BJ (cell line): ENCODE measurements at regions not wholly inside any gene's neighbourhood (a gene's known extent, or its start where the extent isn't known, plus 50 kb on each side); places are given as distances from the start of the nearest gene placed in this dataset.
A peak's percentile ranks its signal among the peaks of the same experiment; 100 is the strongest.
"Not testable (repeated sequence)": the region's sequence is repeated elsewhere in the genome, so short reads cannot be mapped to it uniquely, and the experiment has no call there.

ENCODE experiments used
- CTCF ChIA-PET: fragments of 350-600 bp; formaldehyde crosslinking; extraction: SDS; loops from one replicate; lab custom pipeline; 2021; ENCODE audit warnings: antibody characterized with exemption, inconsistent platforms; lab: Yijun Ruan, JAX
- POLR2A ChIA-PET: fragments of 300-600 bp; sonication (Branson Sonifier 250); formaldehyde crosslinking; extraction: SDS; loops from one replicate; lab custom pipeline; 2021; ENCODE audit warnings: antibody characterized with exemption; lab: Charles Lee
- DNase-seq: peaks from one replicate; pipeline ENCODE4 v3.0.0-alpha.2; 2011; ENCODE audit warnings: low read depth
- H3K27me3 ChIP-seq: 2 replicates; pipeline ENCODE4 v1.6.0; 2011; ENCODE audit warnings: low read length; ENCODE audit not compliant: control insufficient read depth, insufficient read depth
- H3K36me3 ChIP-seq: 2 replicates; pipeline ENCODE4 v1.5.1; 2011; ENCODE audit warnings: low read length; ENCODE audit not compliant: control insufficient read depth, insufficient read depth
- H3K4me3 ChIP-seq: 2 replicates; pipeline ENCODE4 v1.5.1; 2011; ENCODE audit warnings: low read depth, mild to moderate bottlenecking, control low read depth, low read length
- TF ChIP-seq, protein P1 (sequence below): IDR thresholded peaks from 2 replicates; pipeline ENCODE4 v1.5.1; 2011; ENCODE audit warnings: low read depth, mild to moderate bottlenecking, control low read depth, inconsistent platforms, low read length, moderate library complexity; ENCODE audit not compliant: insufficient read depth

DNA sequence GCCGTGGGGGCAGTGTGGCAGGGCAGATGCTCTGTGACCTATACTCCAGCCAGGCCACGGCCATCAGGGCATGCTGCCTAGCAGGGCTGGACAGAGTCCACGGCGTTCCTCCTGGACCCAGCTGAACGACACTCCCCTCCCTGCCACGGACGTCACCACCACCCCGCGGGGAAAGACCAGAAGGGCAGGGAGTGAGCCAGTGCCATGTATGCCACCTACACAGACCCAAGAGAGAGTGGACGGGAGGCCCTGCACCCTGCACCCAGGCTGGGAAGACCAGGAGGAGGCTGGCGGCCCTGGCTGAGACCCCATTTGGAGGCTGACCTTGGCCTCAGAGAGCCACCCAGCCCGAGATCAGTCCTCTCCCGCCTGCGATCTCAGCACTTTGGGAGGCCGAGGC, 101.9 kb downstream of the FAM53A start:
- Histone ChIP-seq H3K36me3 (no peaks in the 10 kb centered on the region), H3K4me3 (no peak overlapping the region), H3K27me3 (no peaks in the 10 kb centered on the region; the same call in 1 of the 2 replicates)
- no peak for DNase-seq
- ChIA-PET POLR2A (no interaction called here), CTCF (interaction anchor here (1.5 to 1.6 kb wide), 2 partner anchors 47 to 226 kb away, joined by 3 to 6 read pairs; no protein-coding TSS in a partner anchor)
- TF ChIP-seq, protein P1, sequence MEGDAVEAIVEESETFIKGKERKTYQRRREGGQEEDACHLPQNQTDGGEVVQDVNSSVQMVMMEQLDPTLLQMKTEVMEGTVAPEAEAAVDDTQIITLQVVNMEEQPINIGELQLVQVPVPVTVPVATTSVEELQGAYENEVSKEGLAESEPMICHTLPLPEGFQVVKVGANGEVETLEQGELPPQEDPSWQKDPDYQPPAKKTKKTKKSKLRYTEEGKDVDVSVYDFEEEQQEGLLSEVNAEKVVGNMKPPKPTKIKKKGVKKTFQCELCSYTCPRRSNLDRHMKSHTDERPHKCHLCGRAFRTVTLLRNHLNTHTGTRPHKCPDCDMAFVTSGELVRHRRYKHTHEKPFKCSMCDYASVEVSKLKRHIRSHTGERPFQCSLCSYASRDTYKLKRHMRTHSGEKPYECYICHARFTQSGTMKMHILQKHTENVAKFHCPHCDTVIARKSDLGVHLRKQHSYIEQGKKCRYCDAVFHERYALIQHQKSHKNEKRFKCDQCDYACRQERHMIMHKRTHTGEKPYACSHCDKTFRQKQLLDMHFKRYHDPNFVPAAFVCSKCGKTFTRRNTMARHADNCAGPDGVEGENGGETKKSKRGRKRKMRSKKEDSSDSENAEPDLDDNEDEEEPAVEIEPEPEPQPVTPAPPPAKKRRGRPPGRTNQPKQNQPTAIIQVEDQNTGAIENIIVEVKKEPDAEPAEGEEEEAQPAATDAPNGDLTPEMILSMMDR: no peak

DNA sequence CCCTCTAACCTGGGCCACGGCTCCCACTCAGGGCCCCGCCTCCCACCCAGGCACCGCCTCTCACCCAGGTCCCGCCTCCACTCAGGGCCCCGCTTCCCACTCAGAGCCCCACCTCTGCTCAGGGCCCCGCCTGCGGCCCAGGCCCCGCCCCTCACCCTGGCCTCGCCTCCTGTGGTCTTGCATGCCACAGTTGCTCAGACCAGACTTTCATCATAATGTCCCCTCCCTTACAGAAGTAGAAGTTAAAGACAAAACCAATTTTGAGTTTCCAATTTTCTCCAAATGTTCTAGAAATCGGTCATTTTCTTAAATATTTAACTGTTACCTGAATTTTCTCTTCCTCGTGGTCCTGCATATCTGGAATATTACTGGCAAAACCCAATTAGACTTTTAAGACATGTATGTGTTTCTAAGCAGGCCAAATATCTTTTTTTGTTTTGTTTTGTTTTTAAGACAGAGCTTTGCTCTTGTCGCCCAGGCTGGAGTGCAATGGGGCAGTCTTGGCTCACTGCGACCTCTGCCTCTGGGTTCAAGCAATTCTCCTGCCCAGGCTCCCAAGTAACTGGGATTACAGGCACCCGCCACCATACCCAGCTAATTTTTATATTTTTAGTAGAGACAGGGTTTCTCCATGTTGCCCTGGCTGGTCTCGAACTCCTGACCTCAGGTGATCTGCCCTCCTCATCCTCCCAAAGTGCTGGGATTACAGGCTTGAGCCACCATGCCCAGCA, 102.8 kb downstream of the FAM53A start:
- H3K27me3 ChIP-seq, POLR2A ChIA-PET, H3K36me3 ChIP-seq, H3K4me3 ChIP-seq: not testable (repeated sequence)
- CTCF ChIA-PET: interaction anchor here (1.5 kb wide), 1 partner anchor 48 kb away, joined by 6 read pairs; no protein-coding TSS in a partner anchor
- DNase-seq: peak; percentile 66

DNA sequence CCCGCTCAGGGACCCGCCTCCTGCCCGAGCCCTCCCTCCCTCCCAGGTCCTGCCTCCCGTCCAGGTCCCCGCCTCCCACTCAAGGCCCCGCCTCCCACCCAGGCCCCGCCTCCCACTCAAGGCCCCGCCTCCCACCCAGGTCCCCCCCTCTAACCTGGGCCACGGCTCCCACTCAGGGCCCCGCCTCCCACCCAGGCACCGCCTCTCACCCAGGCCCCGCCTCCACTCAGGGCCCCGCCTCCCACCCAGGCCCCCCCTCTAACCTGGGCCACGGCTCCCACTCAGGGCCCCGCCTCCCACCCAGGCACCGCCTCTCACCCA, 103.5 kb downstream of the FAM53A start:
- CTCF ChIA-PET: interaction anchor here (1.0 kb wide), 1 partner anchor 224 kb away, joined by 4 read pairs; no protein-coding TSS in a partner anchor
- H3K4me3 ChIP-seq, H3K36me3 ChIP-seq, H3K27me3 ChIP-seq, DNase-seq, POLR2A ChIA-PET: not testable (repeated sequence)

DNA sequence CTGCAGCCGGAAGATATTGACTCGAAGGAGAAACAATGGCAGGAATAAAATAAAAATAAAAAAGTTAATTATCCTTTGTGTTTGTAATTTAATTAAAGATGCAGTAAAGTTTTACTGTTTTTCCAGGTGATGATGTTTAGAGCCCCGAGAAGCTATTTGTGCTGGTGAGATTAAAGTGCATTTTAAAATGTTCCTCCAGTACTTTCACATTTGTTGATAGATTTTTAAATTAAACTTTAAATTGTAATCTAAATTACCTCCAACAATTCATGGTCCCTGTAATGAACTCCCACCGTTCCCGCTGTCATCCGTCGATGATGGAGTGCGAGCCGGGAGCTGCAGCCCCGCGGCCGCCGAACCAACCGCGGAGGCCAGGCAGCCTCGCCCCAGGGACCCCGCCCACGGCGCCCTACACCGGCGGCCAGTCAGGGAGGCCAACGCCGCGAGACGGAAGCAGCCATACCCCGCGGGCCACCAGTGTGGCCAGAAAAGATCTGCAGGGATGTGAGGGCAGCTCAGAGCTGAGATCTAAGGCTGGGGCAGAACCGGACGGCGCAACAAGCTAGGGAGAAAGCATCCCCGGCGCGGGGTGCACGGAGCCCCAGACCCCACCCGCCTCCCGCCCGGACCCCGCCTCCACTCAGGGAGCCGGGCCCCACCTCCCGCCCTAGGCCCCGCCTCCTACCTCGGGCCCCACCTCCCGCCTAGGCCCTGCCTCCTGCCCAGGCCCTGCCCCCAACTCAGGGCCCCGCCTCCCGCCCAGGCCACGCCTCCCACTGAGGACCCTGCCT, 104.0 kb downstream of the FAM53A start:
- Histone ChIP-seq H3K27me3 (no peaks in the 10 kb centered on the region; the same call in 1 of the 2 replicates), H3K36me3 (no peaks in the 10 kb centered on the region), H3K4me3 (peak overlapping the region; percentile 80)
- DNase-seq: peak; percentile 37
- ChIA-PET CTCF (interaction anchor here (0.6 to 1.0 kb wide), 2 partner anchors 109 to 223 kb away, joined by 4 to 7 read pairs; no protein-coding TSS in a partner anchor), POLR2A (no interaction called here)
- TF ChIP-seq, protein P1: no peak

DNA sequence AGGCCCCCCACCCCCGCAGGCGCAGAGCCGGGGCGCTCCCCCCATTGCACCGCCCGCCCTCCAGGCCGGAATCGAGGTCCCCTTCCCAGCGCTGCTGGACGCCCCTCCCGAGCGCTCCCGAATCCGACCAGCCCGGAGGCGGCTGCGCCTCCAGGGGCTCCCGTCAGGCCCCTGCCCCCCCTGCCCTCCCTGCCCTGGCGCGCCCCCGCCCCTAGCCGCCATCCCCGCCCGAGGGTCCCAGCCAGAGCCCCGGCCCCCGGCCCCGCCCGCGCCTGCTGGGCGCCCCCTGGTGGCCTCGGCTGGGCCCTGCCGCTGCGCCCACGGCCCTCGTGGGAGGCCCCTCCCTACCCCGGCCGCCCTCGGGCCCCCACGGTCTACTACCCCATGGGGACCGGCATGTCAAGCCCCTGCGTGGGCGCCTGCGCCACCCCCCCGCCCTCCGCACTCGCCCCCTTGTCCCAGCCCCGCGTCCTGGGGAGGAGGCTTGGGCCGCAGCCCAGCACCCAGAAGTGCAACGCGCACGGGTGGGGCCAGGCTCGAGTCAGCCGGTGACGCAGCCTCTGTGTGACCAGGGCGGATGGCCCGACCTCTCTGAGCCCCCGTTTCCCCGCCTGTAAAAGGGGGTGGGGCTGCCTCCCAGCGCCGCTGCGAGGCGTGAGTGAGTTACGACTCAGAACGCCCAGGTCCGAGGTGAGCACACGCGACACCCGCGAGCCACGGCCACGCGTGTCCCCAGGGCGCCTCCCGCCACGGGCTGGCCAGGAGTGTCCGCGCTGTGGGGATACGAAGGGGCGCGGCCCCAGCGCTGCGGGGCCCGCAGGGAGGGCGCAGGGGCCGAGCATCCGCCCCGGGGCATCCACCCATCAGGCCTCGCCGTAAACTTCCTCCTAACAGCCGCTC, 104.9 kb downstream of the FAM53A start:
- CTCF ChIA-PET: interaction anchor here (1.0 kb wide), 1 partner anchor 222 kb away, joined by 4 read pairs; no protein-coding TSS in a partner anchor
- Histone ChIP-seq H3K36me3 (no peaks in the 10 kb centered on the region), H3K27me3 (no peaks in the 10 kb centered on the region; the same call in 1 of the 2 replicates), H3K4me3 (peak overlapping the region; percentile 80)
- TF ChIP-seq, protein P1: no peak; the same call in 1 of the 2 replicates
- POLR2A ChIA-PET: no interaction called here
- peak; percentile 15 for DNase-seq
